Testis (tissue), 2 donors: ENCODE measurements at regions not wholly inside any gene's neighbourhood (a gene's known extent, or its start where the extent isn't known, plus 50 kb on each side); places are given as distances from the start of the nearest gene placed in this dataset.

Experiments used
- CTCF ChIP-seq, 3 experiments: fragments of 450-650 bp in 2 of 3; fragments of 200-600 bp in 1 of 3; sonication (generic) in 1 of 3; IDR thresholded peaks; one replicate each; pipeline ENCODE4 v1.5.1; 2016 to 2019; ENCODE audit warnings: antibody characterized with exemption in 3 of 3, mild to moderate bottlenecking in 2 of 3, moderate library complexity in 1 of 3
- POLR2A ChIP-seq: fragments of 450-650 bp; IDR thresholded peaks from one replicate; pipeline ENCODE4 v1.6.1; 2017; ENCODE audit warnings: antibody characterized with exemption, mild to moderate bottlenecking, moderate library complexity

GRCh38 chr5:68924481-68925145, 169.2 kb upstream of the SLC30A5 start:
- no peak for TF ChIP-seq CTCF (IDR thresholded peaks at IDR 0.05)
- TF ChIP-seq POLR2A = no peak
